K562 (cell line): ENCODE measurements at regions not wholly inside any gene's neighbourhood (a gene's known extent, or its start where the extent isn't known, plus 50 kb on each side); places are given as distances from the start of the nearest gene placed in this dataset.

ENCODE experiments used
- ATAC-seq: fragments of 200-7000 bp; cut with Tn5 transposase; 3 replicates; pipeline ENCODE4 v1.9.1; 2020; ENCODE audit warnings: moderate library complexity
- BruUV-seq: library from RNA; stranded (reverse); fragments of 400-500 nt; replicated peaks from 2 replicates; lab custom pipeline; 2021; lab: Mats Ljungman, UMichigan
- CTCF ChIA-PET: fragments of 300-600 bp; formaldehyde crosslinking; extraction: SDS; loops from one replicate; lab custom pipeline; 2021; ENCODE audit warnings: low intra/inter-chr PET ratio; lab: Yijun Ruan, JAX
- POLR2A ChIA-PET: fragments of 300-600, 350-650 bp; sonication (Branson Sonifier 250); formaldehyde crosslinking; extraction: SDS; loops from one replicate; lab custom pipeline; 2021; ENCODE audit warnings: antibody characterized with exemption, inconsistent platforms; lab: Yijun Ruan, JAX
- DNase-seq, 4 experiments: peaks; one replicate each; pipeline versions ENCODE4 v3.0.0 to v3.0.0-alpha.2; 2011 to 2018; ENCODE audit warnings: low spot score in 3 of 4, mixed read lengths in 3 of 4; ENCODE audit errors: extremely low read depth in 1 of 4
- FAIRE-seq: peaks from 2 replicates; lab custom pipeline; 2011; peaks lifted over from hg19 to GRCh38; lab: Jason Lieb, UNC
- H2AFZ ChIP-seq: 2 replicates; pipeline ENCODE4 v1.6.0; 2011; ENCODE audit warnings: low read depth, low read length, control low read depth, inconsistent platforms
- H3K27ac ChIP-seq: fragments of 200-600 bp; 3 replicates; pipeline ENCODE4 v1.8.0; 2011; ENCODE audit warnings: low read depth, mild to moderate bottlenecking, control low read depth, inconsistent platforms, low read length, moderate library complexity, mixed read lengths; ENCODE audit errors: extremely low read depth
- H3K27me3 ChIP-seq, 2 experiments: fragments of 300-600 bp in 1 of 2; 2 replicates in 1 of 2; 3 replicates in 1 of 2; pipeline versions ENCODE4 v1.6.0 to v1.8.0; 2011; ENCODE audit warnings: inconsistent platforms in 2 of 2, low read length in 2 of 2, mild to moderate bottlenecking in 1 of 2, mixed read lengths in 1 of 2, moderate library complexity in 1 of 2; ENCODE audit not compliant: control insufficient read depth in 2 of 2, insufficient read depth in 2 of 2
- H3K36me3 ChIP-seq: fragments of 300-600 bp; 3 replicates; pipeline ENCODE4 v1.8.0; 2011; ENCODE audit warnings: mild to moderate bottlenecking, low read length, inconsistent platforms; ENCODE audit not compliant: control insufficient read depth, insufficient read depth
- H3K4me1 ChIP-seq, 2 experiments: fragments of 200-600 bp in 1 of 2; replicated peaks in 1 of 2; 2 replicates in 1 of 2; 3 replicates in 1 of 2; pipeline versions ENCODE4 v1.5.1 to v1.8.0; 2011; ENCODE audit warnings: inconsistent platforms in 2 of 2, low read length in 2 of 2, mild to moderate bottlenecking in 1 of 2, mixed read lengths in 1 of 2, moderate library complexity in 1 of 2; ENCODE audit not compliant: control insufficient read depth in 2 of 2, insufficient read depth in 2 of 2
- H3K4me2 ChIP-seq: 2 replicates; pipeline ENCODE4 v1.6.1; 2011; ENCODE audit warnings: low read length, control low read depth, inconsistent platforms, mixed read lengths; ENCODE audit not compliant: insufficient read depth
- H3K4me3 ChIP-seq: fragments of 200-600 bp; sonication (generic), shearing (Covaris generic); 2 replicates; pipeline ENCODE4 v1.5.1; 2016; ENCODE audit warnings: control low read depth, inconsistent platforms
- H3K79me2 ChIP-seq: fragments of 200-600 bp; 3 replicates; pipeline ENCODE4 v1.8.0; 2011; ENCODE audit warnings: low read length, inconsistent platforms; ENCODE audit not compliant: control insufficient read depth, insufficient read depth
- H3K9ac ChIP-seq, 2 experiments: 2 replicates each; pipeline versions ENCODE4 v1.6.0 to v1.6.1; 2011; ENCODE audit warnings: low read depth in 2 of 2, low read length in 2 of 2, control low read depth in 1 of 2, inconsistent platforms in 1 of 2, mild to moderate bottlenecking in 1 of 2, mixed read lengths in 1 of 2; ENCODE audit not compliant: insufficient read depth in 1 of 2
- H3K9me1 ChIP-seq: one replicate; pipeline ENCODE4 v1.6.0; 2011; ENCODE audit warnings: inconsistent platforms, mild to moderate bottlenecking, low read length, moderate library complexity; ENCODE audit not compliant: control insufficient read depth, insufficient read depth
- H3K9me3 ChIP-seq: replicated peaks from 2 replicates; pipeline ENCODE4 v1.5.1; 2011; ENCODE audit warnings: low read depth, low read length, inconsistent platforms; ENCODE audit not compliant: control insufficient read depth, insufficient read depth
- H4K20me1 ChIP-seq: replicated peaks from 2 replicates; pipeline ENCODE4 v1.6.1; 2011; ENCODE audit warnings: low read length, inconsistent platforms, mixed read lengths; ENCODE audit not compliant: control insufficient read depth, insufficient read depth
- FOSL1 ChIP-seq: fragments of 200-800 bp; sonication (Bioruptor generic); conservative IDR thresholded peaks from 2 replicates; pipeline ENCODE4 v1.6.1; 2016; ENCODE audit warnings: missing genetic modification characterization, missing compliant biosample characterization
- HNRNPH1 ChIP-seq: fragments of 200-400 bp; formaldehyde crosslinking; optimal IDR thresholded peaks from 2 replicates; pipeline ENCODE3; 2017; ENCODE audit warnings: low read depth, mild to moderate bottlenecking, low read length, moderate library complexity
- NFATC3 ChIP-seq: fragments of 450-650 bp; IDR thresholded peaks from 2 replicates; pipeline ENCODE4 v1.6.1; 2017; ENCODE audit warnings: mild to moderate bottlenecking
- NFIC ChIP-seq: fragments of 450-650 bp; IDR thresholded peaks from 2 replicates; pipeline ENCODE4 v1.6.1; 2017; ENCODE audit warnings: mild to moderate bottlenecking, inconsistent platforms
- NFIX ChIP-seq: fragments of 250-450 bp; sonication (Bioruptor Pico); IDR thresholded peaks from 2 replicates; pipeline ENCODE4 v1.4.0; 2020; ENCODE audit warnings: low read depth, mild to moderate bottlenecking, moderate library complexity
- TGIF2 ChIP-seq: sonication (generic); formaldehyde crosslinking; IDR thresholded peaks from 2 replicates; pipeline ENCODE4 v1.8.1; 2022; ENCODE audit warnings: mild to moderate bottlenecking, missing genetic modification reagents, moderate library complexity
- ZNF354B ChIP-seq: fragments of 250-450 bp; sonication (Bioruptor Pico); IDR thresholded peaks from 2 replicates; pipeline ENCODE4 v1.4.0; 2020
- WGBS: fragments of 100-300 bp; shearing (Covaris generic); methylation state at CpG from one replicate; pipeline ENCODE4 v1.1.6; 2016; ENCODE audit warnings: low coverage, mixed read lengths; ENCODE audit not compliant: insufficient coverage; ENCODE audit errors: missing lambda C conversion rate; 5-methylcytosine and 5-hydroxymethylcytosine counted together
- in situ Hi-C: fragments of 300-500 bp; cut with MboI; formaldehyde crosslinking; loops from 4 replicates; pipeline ENCODE4 v1.15.0; 2018; ENCODE audit warnings: inconsistent platforms, mixed read lengths
- intact Hi-C: fragments of 100-400 bp; cut with micrococcal nuclease; formaldehyde crosslinking; loops from 2 replicates; pipeline ENCODE4 v1.14.2; 2022

DNA sequence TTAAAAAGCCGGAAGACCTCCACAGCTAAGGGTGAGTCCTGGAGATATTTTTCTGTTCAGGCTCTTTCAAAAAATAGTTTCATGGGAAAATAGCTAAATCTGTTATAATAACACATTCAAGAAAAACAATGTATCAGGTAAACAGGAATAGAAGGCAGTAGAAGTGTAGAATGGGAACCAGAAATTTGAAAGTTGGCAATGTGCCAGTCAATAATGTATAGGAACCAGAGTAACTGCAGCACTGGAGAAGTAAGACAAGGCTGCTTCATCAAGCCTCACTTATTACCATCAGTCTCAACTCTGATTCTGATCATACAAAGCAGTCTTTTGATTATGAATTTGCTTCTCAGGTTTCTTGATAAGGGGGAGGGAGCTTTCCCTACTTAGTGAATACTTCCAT, 81.4 kb upstream of the VRK2 start:
- no peaks in the 10 kb centered on the region for H3K36me3 ChIP-seq
- in situ Hi-C loops (no loop called here), intact Hi-C loops (loop anchor here (5.0 kb wide), 1 partner anchor 82 kb away; the partner anchor contains the start of gene VRK2)
- H3K4me2 ChIP-seq, result no peak overlapping the region
- no peaks in the 10 kb centered on the region for H3K27me3 ChIP-seq
- ChIA-PET CTCF (no interaction called here), POLR2A (no interaction called here)
- H4K20me1 ChIP-seq, result no peaks in the 10 kb centered on the region
- FAIRE-seq, result no peak
- H3K4me3 ChIP-seq, result no peak overlapping the region
- no peaks in the 10 kb centered on the region for H3K9me1 ChIP-seq
- H3K9me3 ChIP-seq, result no peaks in the 10 kb centered on the region
- no peak for DNase-seq
- H2AFZ ChIP-seq, result no peak overlapping the region
- no peak for ATAC-seq
- H3K9ac ChIP-seq, result no peak overlapping the region
- H3K79me2 ChIP-seq, result no peaks in the 10 kb centered on the region
- WGBS, result 55% methylated on average over 1 of the region's 1 CpG
- TF ChIP-seq NFATC3 (no peak), NFIC (peak; percentile 93), HNRNPH1 (no peak), NFIX (CRISPR knock-in tag) (peak; percentile 81)
- no peak overlapping the region for H3K27ac ChIP-seq
- no peaks in the 10 kb centered on the region; a peak in 1 of 5 replicates for H3K4me1 ChIP-seq
- no TSS peak for BruUV-seq

GRCh38 chr2:57965961-57966360, 80.6 kb upstream of the VRK2 start:
- no peak for ATAC-seq
- Histone ChIP-seq H3K79me2 (no peaks in the 10 kb centered on the region), H3K27ac (no peak overlapping the region)
- POLR2A ChIA-PET, result no interaction called here
- no peak for DNase-seq
- TF ChIP-seq TGIF2 (CRISPR knock-in tag), result no peak
- no peak for TF ChIP-seq FOSL1 (tag)
- TF ChIP-seq ZNF354B (CRISPR knock-in tag), result no peak
- TF ChIP-seq, all 486 proteins: peak for 0
- WGBS, result 60% methylated on average over 1 of the region's 1 CpG
- Histone ChIP-seq H3K27me3 (no peaks in the 10 kb centered on the region), H3K36me3 (no peaks in the 10 kb centered on the region), H3K9me3 (no peaks in the 10 kb centered on the region), H3K9ac (no peak overlapping the region), H3K9me1 (no peaks in the 10 kb centered on the region), H3K4me2 (no peak overlapping the region), H4K20me1 (no peaks in the 10 kb centered on the region), H3K4me1 (no peaks in the 10 kb centered on the region; a peak in 1 of 5 replicates), H3K4me3 (no peak overlapping the region), H2AFZ (no peak overlapping the region)
- CTCF ChIA-PET, result no interaction called here
- BruUV-seq, result no TSS peak
- FAIRE-seq, result no peak
- in situ Hi-C loops (no loop called here), intact Hi-C loops (loop anchor here (5.0 kb wide), 1 partner anchor 81 kb away; the partner anchor contains the start of gene VRK2)
